PFSK-1 (cell line): ENCODE measurements at regions not wholly inside any gene's neighbourhood (a gene's known extent, or its start where the extent isn't known, plus 50 kb on each side); places are given as distances from the start of the nearest gene placed in this dataset.

Experiments
- FOXP2 ChIP-seq: optimal IDR thresholded peaks from 2 replicates; pipeline ENCODE3; 2011; ENCODE audit warnings: borderline replicate concordance, control low read depth, inconsistent platforms; ENCODE audit not compliant: insufficient read depth; ENCODE audit errors: extremely low read length, extremely low read depth
- POLR2AphosphoS5 ChIP-seq: IDR thresholded peaks from 2 replicates; pipeline ENCODE4 v1.6.1; 2012; ENCODE audit warnings: low read depth, mild to moderate bottlenecking, control low read depth, low read length, moderate library complexity
- REST ChIP-seq, 2 experiments: IDR thresholded peaks; 2 replicates each; pipeline versions ENCODE4 v1.6.1 to v1.8.0; 2011 to 2012; ENCODE audit warnings: low read depth in 2 of 2, low read length in 2 of 2, control low read depth in 1 of 2, inconsistent platforms in 1 of 2, mild to moderate bottlenecking in 1 of 2, moderate library complexity in 1 of 2; ENCODE audit not compliant: insufficient read depth in 1 of 2
- SIN3A ChIP-seq: IDR thresholded peaks from 2 replicates; pipeline ENCODE4 v1.6.1; 2012; ENCODE audit warnings: mild to moderate bottlenecking, low read length, moderate library complexity, borderline replicate concordance; ENCODE audit not compliant: insufficient read depth
- TAF1 ChIP-seq: IDR thresholded peaks from 2 replicates; pipeline ENCODE4 v1.6.1; 2012; ENCODE audit warnings: low read length, control low read depth, borderline replicate concordance; ENCODE audit not compliant: insufficient read depth

- TF ChIP-seq SIN3A (no peak), REST (IDR thresholded peaks at IDR 0.05; ENCODE audit: insufficient read depth in 1 of 2, low read depth in 2 of 2, low read length in 2 of 2) (no peak), FOXP2 (no peak), TAF1 (no peak), POLR2AphosphoS5 (no peak)
Measured at GRCh38 chr15:39459548-39459947, 121.3 kb upstream of the THBS1 start.

GRCh38 chr15:39460748-39461147 is 120.1 kb upstream of the THBS1 start:
- no peak for TF ChIP-seq FOXP2
- TF ChIP-seq SIN3A = no peak

GRCh38 chr15:39461536-39462130 is 119.2 kb upstream of the THBS1 start:
- no peak for TF ChIP-seq POLR2AphosphoS5
- TF ChIP-seq FOXP2 = no peak
- TF ChIP-seq SIN3A = no peak
- TF ChIP-seq TAF1 = no peak
- TF ChIP-seq REST (IDR thresholded peaks at IDR 0.05; ENCODE audit: insufficient read depth in 1 of 2, low read depth in 2 of 2, low read length in 2 of 2) = no peak

GRCh38 chr15:39462691-39463090 is 118.2 kb upstream of the THBS1 start:
- TF ChIP-seq SIN3A (no peak), TAF1 (no peak), FOXP2 (no peak)

- TF ChIP-seq REST (IDR thresholded peaks at IDR 0.05; ENCODE audit: insufficient read depth in 1 of 2, low read depth in 2 of 2, low read length in 2 of 2) = no peak
- TF ChIP-seq POLR2AphosphoS5 = no peak
- no peak for TF ChIP-seq TAF1
- TF ChIP-seq SIN3A = no peak
- no peak for TF ChIP-seq FOXP2
Measured at GRCh38 chr15:39465843-39466749, 114.8 kb upstream of the THBS1 start.

- no peak for TF ChIP-seq TAF1
- no peak for TF ChIP-seq REST (IDR thresholded peaks at IDR 0.05; ENCODE audit: insufficient read depth in 1 of 2, low read depth in 2 of 2, low read length in 2 of 2)
- no peak for TF ChIP-seq FOXP2
- TF ChIP-seq SIN3A = no peak
- TF ChIP-seq POLR2AphosphoS5 = no peak
Measured at GRCh38 chr15:39466750-39467105, 114.2 kb upstream of the THBS1 start.
